Heart left ventricle (tissue), 13 donors: ENCODE measurements at regions not wholly inside any gene's neighbourhood (a gene's known extent, or its start where the extent isn't known, plus 50 kb on each side); places are given as distances from the start of the nearest gene placed in this dataset.

Source experiments
- CTCF ChIP-seq, 12 donors: fragments of 200-600 bp; sonication (generic) in 4 of 12; IDR thresholded peaks; one replicate each; pipeline versions ENCODE4 v1.5.0 to v1.8.0; 2018 to 2022; ENCODE audit warnings: antibody characterized with exemption in 12 of 12, mild to moderate bottlenecking in 5 of 12
- POLR2A ChIP-seq, 2 donors: fragments of 450-650 bp; IDR thresholded peaks; one replicate each; pipeline ENCODE4 v1.6.1; 2017; ENCODE audit warnings: antibody characterized with exemption in 2 of 2, mild to moderate bottlenecking in 2 of 2, moderate library complexity in 2 of 2
- donor health status: ischemic (EF 13 %, LVEDD 7.1; RV severe dilation, severe dysfunction).
- donor health status: DM: no; HTN: yes; CAD: no.
- donor health status: DM: no; HTN: no; CAD: no.
- donor health status: ischemic (EF 25% LVEDD 6.9; RV normal size, moderate dysfunction).
- donor health status: ischemic (EF 25% LVEDD 5.7; RV mildly dilated, moderate dysfunction).
- donor health status: ischemic (EF 35%, LVEDD 5.7; RV mildly dilated, moderate dysfunction).
- donor health status: nonischemic (EF 11% LVEDD 7.7; RV severe dilation, severe dysfunction).
- donor health status: DM: yes; HTN: yes; CAD: no.
- donor health status: PGD.
- donor health status: ischemic (EF 29% LVEDD 5.4; RV normal size, mild dysfunction).
- donor health status: nonischemic (EF 23%, LVEDD 6.1; RV moderate dilation, normal function).

- TF ChIP-seq CTCF (IDR thresholded peaks at IDR 0.05) (no peak), POLR2A (IDR thresholded peaks at IDR 0.05) (no peak)
These were observed 308.7 kb upstream of the PRMT6 start for GRCh38 chr1:106747791-106748190.
